GM12878 (cell line): ENCODE measurements at regions not wholly inside any gene's neighbourhood (a gene's known extent, or its start where the extent isn't known, plus 50 kb on each side); places are given as distances from the start of the nearest gene placed in this dataset.

Experiments
- ATF7 ChIP-seq: fragments of 450-650 bp; IDR thresholded peaks from 2 replicates; pipeline ENCODE4 v1.6.1; 2016; ENCODE audit warnings: low read depth, mild to moderate bottlenecking
- BCL3 ChIP-seq: IDR thresholded peaks from 2 replicates; pipeline ENCODE4 v1.6.1; 2011; ENCODE audit warnings: borderline replicate concordance, low read depth, mild to moderate bottlenecking, moderate library complexity, low read length; ENCODE audit not compliant: insufficient read depth, poor library complexity, severe bottlenecking
- CBFB ChIP-seq: IDR thresholded peaks from 2 replicates; pipeline ENCODE4 v1.6.1; 2016; ENCODE audit warnings: antibody characterized with exemption, low read depth
- CHD1 ChIP-seq: IDR thresholded peaks from 2 replicates; pipeline ENCODE4 v1.6.1; 2012; ENCODE audit warnings: low read depth, low read length, improper control_type of control experiment
- DPF2 ChIP-seq: fragments of 450-650 bp; IDR thresholded peaks from 2 replicates; pipeline ENCODE4 v1.6.1; 2017; ENCODE audit warnings: mild to moderate bottlenecking
- EED ChIP-seq: sonication (generic); IDR thresholded peaks from 2 replicates; pipeline ENCODE4 v1.6.1; 2016; ENCODE audit warnings: antibody characterized with exemption, low read depth
- GABPA ChIP-seq: IDR thresholded peaks from 2 replicates; pipeline ENCODE4 v1.6.1; 2014; ENCODE audit warnings: antibody characterized with exemption, low read depth, mild to moderate bottlenecking, inconsistent platforms
- GATAD2B ChIP-seq: fragments of 450-650 bp; conservative IDR thresholded peaks from 2 replicates; pipeline ENCODE4 v1.6.1; 2017; ENCODE audit warnings: low read depth, mild to moderate bottlenecking, moderate library complexity
- HDGF ChIP-seq: fragments of 450-650 bp; IDR thresholded peaks from 2 replicates; pipeline ENCODE4 v1.6.1; 2016; ENCODE audit warnings: antibody characterized with exemption
- JUND ChIP-seq: IDR thresholded peaks from 2 replicates; pipeline ENCODE4 v1.6.1; 2012; ENCODE audit warnings: low read depth, mild to moderate bottlenecking, low read length, improper control_type of control experiment, moderate library complexity
- KAT2A ChIP-seq: conservative IDR thresholded peaks from 2 replicates; pipeline ENCODE4 v1.6.1; 2011; ENCODE audit warnings: low read depth, low read length; ENCODE audit not compliant: control insufficient read depth
- KDM1A ChIP-seq: fragments of 200-600 bp; sonication (generic); IDR thresholded peaks from 2 replicates; pipeline ENCODE4 v1.6.1; 2016; ENCODE audit warnings: borderline replicate concordance
- MTA2 ChIP-seq: fragments of 450-650 bp; IDR thresholded peaks from 2 replicates; pipeline ENCODE4 v1.6.1; 2016; ENCODE audit warnings: low read depth, mild to moderate bottlenecking, moderate library complexity
- MYC ChIP-seq: IDR thresholded peaks from 2 replicates; pipeline ENCODE4 v1.6.1; 2011; ENCODE audit warnings: mild to moderate bottlenecking, low read length, moderate library complexity, inconsistent platforms; ENCODE audit not compliant: insufficient read depth, insufficient replicate concordance, insufficient read length, severe bottlenecking
- NFIC ChIP-seq: IDR thresholded peaks from 2 replicates; pipeline ENCODE4 v1.6.1; 2012; ENCODE audit warnings: low read depth, mild to moderate bottlenecking, inconsistent platforms, low read length, moderate library complexity
- NFYA ChIP-seq: IDR thresholded peaks from 2 replicates; pipeline ENCODE4 v1.6.1; 2011; ENCODE audit warnings: low read depth, mild to moderate bottlenecking, low read length, improper control_type of control experiment, borderline replicate concordance
- NRF1 ChIP-seq: conservative IDR thresholded peaks from 2 replicates; pipeline ENCODE4 v1.6.1; 2011; ENCODE audit warnings: mild to moderate bottlenecking, low read depth, low read length, improper control_type of control experiment
- PML ChIP-seq: IDR thresholded peaks from 2 replicates; pipeline ENCODE4 v1.6.1; 2012; ENCODE audit warnings: low read length, inconsistent platforms
- STAT3 ChIP-seq: IDR thresholded peaks from 2 replicates; pipeline ENCODE4 v1.6.1; 2011; ENCODE audit warnings: low read depth, low read length, improper control_type of control experiment
- SUZ12 ChIP-seq: fragments of 200-600 bp; sonication (generic); IDR thresholded peaks from one replicate; pipeline ENCODE4 v1.6.1; 2018; ENCODE audit warnings: antibody characterized with exemption, mild to moderate bottlenecking; ENCODE audit not compliant: unreplicated experiment
- TCF12 ChIP-seq: IDR thresholded peaks from 2 replicates; pipeline ENCODE4 v1.6.1; 2011; ENCODE audit warnings: low read depth, mild to moderate bottlenecking, low read length
- YY1 ChIP-seq: IDR thresholded peaks from 2 replicates; pipeline ENCODE4 v1.6.1; 2011; ENCODE audit warnings: low read depth, mild to moderate bottlenecking, low read length
- ZBED1 ChIP-seq: IDR thresholded peaks from 2 replicates; pipeline ENCODE4 v1.6.1; 2016; ENCODE audit warnings: borderline replicate concordance
- ZNF274 ChIP-seq: IDR thresholded peaks from one replicate; pipeline ENCODE4 v1.8.0; 2011; ENCODE audit not compliant: insufficient read length, insufficient read depth
- ZNF592 ChIP-seq: fragments of 450-650 bp; IDR thresholded peaks from 2 replicates; pipeline ENCODE4 v1.6.1; 2017; ENCODE audit warnings: mild to moderate bottlenecking, moderate library complexity
- TF ChIP-seq, protein P1 (sequence below): IDR thresholded peaks from 2 replicates; pipeline ENCODE4 v1.6.1; 2012; ENCODE audit warnings: low read depth, low read length, improper control_type of control experiment

- TF ChIP-seq ZNF274 (no peak), JUND (no peak), EED (0 out of 2 replicates have a peak, but pooled peaks have one; percentile 21), KAT2A (no peak), ATF7 (0 out of 2 replicates have a peak, but pooled peaks have one; percentile 9), PML (0 out of 2 replicates have a peak, but pooled peaks have one; percentile 26), GATAD2B (no peak), STAT3 (no peak), CBFB (0 out of 2 replicates have a peak, but pooled peaks have one; percentile 1), KDM1A (no peak), BCL3 (no peak), MYC (no peak), DPF2 (no peak), GABPA (peak; percentile 67), ZNF592 (no peak), SUZ12 (no peak), ZBED1 (no peak; the same call in 1 of the 2 replicates), CHD1 (no peak), YY1 (peak; percentile 40; the same call in 1 of the 2 replicates), NFIC (no peak), TCF12 (0 out of 2 replicates have a peak, but pooled peaks have one; percentile 20), MTA2 (no peak), NRF1 (no peak), HDGF (no peak), NFYA (no peak)
- TF ChIP-seq, protein P1, sequence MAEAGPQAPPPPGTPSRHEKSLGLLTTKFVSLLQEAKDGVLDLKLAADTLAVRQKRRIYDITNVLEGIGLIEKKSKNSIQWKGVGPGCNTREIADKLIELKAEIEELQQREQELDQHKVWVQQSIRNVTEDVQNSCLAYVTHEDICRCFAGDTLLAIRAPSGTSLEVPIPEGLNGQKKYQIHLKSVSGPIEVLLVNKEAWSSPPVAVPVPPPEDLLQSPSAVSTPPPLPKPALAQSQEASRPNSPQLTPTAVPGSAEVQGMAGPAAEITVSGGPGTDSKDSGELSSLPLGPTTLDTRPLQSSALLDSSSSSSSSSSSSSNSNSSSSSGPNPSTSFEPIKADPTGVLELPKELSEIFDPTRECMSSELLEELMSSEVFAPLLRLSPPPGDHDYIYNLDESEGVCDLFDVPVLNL, result no peak
These were observed 90.6 kb downstream of the ANXA2R start (continued) for GRCh38 chr5:42949348-42950115.
